HG03097 (cell line): ENCODE measurements at regions not wholly inside any gene's neighbourhood (a gene's known extent, or its start where the extent isn't known, plus 50 kb on each side); places are given as distances from the start of the nearest gene placed in this dataset.

Experiments
- ATAC-seq: cut with Tn5 transposase; IDR thresholded peaks from one replicate; pipeline ENCODE4 v1.9.1; 2021; ENCODE audit not compliant: unreplicated experiment, low FRiP score

DNA sequence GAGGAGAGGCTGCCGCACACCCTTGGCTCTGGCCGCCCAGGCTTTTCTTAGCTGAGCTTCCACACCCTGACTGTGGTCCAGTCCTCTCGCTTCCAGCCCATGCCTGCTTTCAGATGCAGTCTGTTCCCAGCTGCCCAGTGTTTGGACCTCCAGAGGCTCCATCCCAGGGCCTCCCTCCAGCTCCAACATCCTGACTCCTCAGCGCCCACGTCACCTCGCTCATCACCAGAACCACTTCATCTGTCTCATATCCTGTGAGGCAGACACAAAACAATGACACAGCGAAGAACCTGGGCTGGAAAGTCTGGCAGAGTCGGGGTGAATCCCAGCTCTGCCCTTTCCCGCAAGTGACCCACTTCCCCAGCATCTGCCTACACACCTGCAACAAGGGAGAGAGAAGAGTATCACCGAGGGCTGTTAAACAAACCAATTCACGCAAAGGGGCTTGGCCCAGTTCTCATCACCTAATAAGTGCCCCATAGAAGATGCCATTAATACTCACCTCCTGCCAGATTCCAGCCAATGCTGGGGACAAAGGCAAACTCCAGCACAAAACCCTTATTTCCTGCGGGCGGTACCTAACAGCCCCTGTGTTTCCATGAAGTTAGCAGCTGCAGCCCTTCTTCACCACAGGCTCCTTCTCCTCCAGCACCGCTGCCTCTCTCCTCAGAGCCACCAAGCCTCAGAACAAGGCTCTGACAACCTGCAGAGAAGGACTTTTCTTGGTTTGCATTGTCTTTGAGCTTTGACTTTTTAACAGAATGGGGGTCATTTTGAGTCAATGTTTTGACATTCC, 133.4 kb upstream of the CDH4 start:
- no peak for ATAC-seq

DNA sequence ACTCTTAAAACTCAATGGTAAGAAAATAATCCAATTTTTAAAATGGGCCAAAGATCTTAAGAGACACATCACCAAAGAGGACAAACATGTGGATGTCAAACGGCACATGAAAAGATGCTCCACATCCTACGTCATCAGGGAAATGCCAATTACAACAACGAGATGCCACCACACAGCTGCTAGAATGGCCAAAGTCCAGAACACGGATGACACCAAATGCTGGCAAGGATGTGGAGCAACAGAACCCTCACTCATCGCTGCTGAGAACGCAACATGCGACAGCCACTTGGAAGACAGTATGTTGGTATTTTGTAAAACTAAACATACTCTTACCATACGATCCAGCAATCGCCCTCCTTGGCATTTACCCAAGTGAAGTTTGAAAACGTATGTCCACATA, 132.8 kb upstream of the CDH4 start:
- ATAC-seq, result no peak

DNA sequence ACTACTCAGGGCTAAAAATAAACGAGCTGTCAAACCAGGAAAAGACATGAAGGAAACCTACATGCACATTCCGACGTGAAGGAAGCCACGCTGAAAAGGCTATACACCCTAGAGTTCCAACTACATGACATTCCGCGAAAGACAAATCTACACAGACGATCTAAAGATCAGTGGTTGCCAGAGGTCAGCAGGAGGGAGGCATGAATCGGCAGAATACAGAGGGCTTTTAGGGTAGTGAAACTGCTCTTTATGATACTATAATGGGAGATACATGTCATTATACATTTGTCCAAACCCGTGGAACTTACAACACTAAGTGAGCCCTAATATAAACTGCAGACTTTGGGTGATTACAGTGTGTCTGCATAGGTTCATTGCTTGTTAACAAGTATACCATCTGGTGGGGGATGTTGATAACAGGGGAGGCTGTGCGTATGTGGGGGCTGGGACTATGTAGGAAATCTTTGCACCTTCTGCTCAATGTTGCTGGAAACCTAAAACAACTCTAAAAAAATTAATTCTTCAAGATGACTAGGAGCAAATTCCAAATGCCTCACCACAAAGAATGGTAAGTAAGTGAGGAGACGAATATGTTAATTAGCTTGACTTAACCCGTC, 132.2 kb upstream of the CDH4 start:
- ATAC-seq, result no peak

DNA sequence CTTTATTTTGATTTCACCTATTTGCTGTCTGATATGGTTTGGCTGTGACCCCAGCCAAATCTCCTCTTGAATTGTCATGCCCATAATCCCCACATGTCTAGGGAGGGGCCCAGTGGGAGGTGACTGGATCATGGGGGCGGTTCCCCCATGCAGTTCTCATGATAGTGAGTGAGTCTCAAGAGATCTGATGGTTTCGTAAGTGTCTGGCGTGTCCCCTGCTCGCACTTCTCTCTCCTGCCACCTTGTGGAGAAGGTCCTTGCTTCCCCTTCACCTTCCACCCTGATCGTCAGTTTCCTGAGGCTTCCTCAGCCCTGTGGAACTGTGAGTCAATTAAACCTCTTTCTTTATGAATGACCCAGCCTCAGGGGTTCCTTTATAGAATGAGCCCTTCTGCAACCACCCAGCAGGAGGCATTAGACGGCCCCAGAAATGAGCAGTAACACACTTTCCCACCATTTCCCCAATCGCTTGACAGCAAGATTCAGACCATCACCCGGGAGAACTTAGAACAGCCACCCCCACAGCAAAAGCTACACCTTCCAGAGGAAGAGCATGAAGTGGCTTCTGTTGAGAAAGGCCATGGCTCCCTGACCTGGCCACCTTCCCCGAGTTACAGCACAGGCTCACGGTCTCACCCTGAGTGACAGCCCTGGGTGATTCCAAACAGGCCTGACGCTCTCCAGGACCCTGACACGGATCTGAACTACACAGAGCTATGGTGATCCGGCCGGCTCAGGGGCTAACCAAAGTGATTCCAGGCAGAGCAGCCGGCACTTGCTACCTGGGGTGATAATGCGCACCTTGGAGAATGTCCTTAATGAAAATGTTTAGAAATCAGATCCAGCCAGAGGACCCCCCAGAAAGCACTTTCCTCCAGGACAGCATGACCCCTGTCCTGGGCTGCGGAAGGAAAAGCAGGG, 131.2 kb upstream of the CDH4 start:
- ATAC-seq, result no peak

DNA sequence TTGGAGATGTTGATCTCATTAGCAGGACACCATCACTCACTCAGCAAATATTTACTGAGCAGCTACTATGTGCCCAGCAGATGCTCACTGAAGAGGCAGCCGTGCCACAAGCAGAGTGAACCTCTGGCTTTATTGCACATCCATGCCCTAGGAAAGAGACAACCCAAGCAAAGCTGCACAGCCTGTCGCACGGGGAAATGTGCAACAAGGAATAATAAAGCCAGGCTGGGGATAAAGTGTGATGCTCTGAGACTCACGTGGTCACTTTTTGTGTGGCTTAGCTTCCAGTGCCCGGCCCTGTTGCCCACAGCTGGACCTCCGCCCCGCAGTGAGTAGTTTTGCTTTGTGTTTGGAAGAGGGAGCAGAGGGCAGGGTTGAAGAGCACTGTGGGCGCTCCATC, 130.4 kb upstream of the CDH4 start:
- ATAC-seq, result no peak

DNA sequence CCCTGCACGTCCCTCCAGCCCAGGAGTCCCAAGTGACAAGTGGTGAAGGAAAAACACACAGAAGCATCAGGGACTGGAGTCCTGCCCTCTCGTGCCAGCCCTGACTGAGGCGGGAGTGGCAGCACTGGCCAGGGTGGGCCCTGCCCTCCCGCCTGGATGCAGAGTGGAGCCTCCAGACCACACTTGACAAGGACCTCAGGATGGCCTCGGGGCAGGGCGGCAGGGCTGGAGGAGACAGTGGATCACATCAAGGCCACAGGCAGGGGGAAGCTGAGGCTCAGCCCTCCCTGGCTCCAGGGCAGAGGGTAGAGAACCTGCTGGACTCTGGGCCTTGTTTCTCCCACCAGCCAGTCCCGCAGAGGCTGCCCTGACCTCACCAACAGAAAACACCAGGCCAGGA, 128.8 kb upstream of the CDH4 start:
- no peak for ATAC-seq

DNA sequence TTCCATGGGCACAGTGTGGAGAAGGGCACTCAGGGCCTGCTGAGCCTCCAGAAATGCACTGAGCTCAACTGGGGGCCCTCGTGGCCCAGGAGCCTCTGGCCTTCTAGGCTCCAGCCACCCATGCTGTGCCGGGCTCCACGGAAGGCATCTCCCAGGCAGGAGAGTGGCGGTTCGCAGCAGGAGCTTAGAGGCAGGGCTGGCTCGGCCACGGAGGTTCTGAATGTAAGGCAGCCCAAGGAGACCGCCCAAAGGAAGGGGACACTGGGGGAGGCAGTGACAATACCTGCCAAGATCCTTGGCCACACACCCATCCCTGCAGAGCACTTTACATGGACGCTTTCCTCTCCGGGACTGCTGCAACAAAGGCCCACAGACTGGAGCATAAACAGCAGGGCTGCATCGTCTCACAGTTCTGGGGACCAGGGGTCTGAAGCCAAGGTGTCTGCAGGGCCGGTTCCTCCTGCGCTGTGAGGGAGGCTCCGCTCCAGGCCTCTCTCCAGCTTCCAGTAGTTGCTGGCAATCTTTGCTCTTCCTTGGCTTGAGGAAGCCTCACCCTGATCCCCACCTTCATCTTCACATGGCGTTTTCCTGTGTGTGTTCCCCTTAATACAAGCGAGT, 128.2 kb upstream of the CDH4 start:
- no peak for ATAC-seq

DNA sequence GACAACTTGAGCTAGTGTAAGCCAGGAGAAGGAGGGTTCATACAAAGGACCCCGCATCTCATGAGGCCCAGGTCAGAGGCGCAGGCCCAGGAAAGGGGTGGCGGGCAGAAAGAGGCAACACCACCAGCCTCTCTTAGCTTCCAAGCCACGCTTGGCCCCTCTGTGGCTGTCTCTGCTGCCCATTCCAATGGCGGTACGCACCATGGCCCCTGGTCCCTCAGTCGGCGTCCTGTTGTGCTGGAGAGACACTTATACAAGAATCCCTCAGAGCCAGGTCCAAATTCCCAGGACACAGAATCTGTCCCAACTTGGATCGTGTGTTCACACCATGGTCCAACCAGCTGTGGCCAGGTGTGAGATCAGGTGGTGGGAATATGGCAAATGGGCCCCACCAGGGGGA, 127.0 kb upstream of the CDH4 start:
- ATAC-seq, result no peak

DNA sequence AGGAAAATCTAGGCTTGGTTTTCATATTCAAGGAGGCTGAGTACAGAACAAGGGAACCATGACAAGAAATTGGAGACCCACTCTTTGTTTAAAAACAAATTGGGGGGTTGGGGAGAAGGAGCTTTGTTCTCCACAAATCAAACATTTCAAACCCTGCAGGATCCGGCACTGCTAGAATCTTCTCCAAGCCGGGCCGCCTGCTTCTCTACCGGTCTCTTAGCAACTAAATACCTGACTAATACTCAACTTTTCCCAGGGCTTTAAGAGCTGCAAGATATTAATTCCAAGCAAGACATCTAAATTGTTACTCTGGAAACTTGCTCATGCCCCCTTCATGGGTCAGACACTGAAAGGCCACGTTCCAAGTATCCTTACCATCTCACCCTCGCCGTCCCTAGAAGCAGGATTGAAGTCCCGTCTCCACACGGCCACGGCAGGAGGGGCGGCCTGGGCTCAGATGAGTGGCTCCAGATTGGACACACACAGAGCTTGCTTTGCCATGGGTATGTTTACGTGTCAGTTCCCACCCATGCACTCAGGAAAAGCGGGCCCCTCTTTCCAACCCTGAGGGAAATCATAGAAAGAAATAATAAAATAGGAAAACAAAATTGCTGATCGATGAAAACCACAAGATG, 126.4 kb upstream of the CDH4 start:
- no peak for ATAC-seq

DNA sequence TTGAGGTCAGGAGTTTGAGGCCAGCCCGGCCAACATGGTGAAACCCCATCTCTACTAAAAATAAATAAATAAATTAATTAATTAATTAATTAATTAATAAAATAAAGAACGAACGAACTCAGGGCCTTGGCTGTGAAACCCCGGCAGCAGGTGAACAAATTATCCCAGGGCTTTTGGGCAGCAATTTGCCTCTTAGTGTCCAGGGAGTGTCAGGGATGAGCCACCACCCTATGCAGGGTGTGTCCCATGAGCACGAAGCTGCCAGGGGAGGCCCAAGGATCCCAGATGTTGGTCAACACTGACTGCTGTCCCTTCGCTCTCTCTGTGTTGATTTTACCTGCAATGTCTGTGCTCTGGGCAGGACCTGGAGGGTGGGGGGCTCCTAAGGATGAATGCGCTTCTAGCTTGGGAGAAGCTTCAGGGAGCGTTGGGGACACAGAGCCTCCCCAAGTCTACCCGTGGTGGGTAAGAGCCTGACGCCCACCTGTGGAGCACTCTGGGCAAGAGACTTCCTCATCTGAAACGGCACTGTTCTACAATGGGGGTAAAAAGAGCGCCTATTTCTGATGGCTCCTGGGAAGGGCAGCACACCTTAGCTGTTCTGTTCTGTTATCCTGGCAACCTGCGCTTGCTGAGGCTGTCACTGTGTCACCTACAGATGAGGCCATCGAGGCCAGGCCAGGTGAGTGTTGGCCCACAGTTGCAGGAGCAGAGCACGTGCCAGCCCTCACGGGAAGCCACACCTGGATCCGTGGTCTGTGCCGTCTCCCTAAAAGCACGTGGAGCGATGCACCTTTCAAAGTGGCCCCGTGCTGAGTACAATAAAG, 125.5 kb upstream of the CDH4 start:
- ATAC-seq, result no peak

DNA sequence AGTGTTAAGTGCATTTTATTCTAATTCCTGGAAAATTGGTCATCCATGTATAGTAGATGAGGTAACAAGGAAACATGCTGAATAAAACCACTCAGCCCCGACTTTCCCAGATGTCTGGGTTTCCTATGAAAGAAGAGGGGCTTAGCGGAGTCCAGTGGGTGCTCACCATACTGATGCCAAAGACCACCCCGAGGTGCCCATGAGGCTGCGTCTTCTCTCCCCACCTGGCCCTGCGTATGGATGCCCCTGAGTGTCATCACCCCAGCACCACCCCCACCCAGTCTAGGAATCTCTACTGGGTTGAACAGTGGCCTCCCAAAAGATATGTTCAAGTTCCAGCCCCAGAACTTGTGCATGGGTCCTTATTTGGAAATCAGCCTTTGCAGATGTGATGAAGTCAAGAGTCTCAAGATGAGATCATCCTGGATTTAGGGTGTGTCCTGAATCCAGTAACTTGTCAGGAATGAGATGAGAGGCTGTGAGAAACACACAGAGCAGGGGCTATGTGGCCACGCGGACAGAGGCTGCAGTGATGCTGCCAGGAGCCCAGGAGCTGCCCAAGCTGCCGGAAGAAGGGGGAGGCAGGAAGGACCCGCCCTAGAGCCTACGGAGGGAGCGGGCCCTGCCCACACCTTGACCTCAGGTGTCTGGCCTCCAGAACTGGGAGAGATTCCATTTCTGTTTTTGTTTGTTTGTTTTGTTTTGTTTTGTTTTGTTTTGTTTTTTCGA, 124.6 kb upstream of the CDH4 start:
- ATAC-seq, result no peak

DNA sequence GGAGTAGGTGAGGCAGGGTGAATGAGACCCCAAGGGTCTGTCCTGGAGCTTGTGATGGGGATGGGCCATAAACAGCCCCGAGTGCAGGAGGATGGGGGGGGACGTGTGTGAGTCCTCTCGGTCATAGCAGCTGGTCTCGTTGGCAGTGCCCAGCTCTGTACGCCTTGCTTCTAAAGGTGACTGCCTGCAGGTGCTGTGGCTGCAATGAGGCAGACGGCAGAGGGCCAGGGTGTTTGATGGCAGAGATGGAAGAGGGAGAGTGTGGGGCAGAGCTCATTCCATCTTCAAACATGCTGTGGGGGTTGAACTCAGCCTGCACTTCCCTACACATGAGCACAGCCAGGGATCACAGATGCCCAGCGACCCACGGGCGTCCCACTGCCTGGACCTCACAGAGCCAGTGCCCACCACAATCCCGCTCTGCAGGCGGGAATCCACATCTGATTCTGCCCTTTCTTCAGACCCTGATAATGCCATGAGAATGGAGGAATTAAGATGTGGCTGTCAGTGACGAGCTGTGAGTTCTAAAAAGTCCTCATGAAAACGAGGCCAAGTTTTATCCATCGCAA, 123.3 kb upstream of the CDH4 start:
- ATAC-seq, result no peak

DNA sequence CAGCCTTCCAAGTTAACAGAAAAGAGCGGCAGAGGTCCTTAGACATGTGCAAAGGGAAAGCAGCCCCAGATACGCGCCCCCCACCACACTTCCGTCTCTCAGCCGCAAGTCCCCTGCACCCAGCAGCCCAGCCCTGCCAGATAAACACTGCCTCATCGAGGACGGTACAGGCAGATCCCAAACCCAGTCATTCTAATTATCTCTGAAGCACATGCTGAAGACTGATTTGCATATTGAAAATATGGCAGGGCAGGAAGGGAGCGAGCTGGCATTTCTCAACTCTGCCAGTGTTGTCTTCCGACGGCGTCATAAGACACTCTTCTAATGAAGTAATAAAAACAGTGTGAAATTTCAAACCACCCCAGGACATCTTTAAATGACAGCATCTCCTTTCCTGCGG, 122.8 kb upstream of the CDH4 start:
- ATAC-seq, result no peak

DNA sequence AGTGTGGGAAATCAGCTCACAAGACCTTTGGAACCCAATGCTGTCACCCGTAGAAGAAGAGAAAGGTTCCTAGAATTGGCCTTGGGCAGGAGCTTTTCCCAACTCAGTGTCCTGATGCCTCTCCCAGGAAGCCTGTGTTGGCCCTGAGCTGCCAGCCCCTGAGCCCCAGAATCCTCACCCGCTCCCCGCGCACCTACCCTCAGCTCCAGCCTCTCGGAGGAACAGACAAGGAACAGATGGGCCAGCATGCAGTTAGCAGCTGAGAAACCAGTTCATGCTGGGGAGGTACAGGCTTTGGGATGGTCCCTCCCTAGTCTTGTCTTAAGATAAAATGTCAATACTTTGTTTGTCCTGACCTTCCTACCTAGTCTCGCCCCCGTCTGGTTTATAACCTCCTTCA, 121.9 kb upstream of the CDH4 start:
- no peak for ATAC-seq

DNA sequence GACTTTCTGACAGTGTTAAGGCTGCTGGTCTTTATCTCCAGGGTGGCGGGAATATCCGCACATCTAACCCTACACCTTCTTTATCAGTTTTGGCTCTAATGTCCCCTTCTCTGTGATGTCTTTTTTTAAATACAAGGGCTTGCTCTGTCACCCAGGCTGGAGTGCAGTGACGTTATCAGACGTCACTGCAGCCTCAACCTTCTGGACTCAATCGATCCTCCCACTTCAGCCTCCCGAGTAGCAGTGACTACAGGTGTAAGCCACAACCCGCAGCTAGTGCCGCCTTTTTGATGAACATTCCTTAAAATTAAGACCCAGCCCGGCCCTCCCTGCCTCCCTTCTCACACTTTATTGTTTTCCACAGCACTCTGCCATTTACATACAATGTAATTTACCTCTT, 120.1 kb upstream of the CDH4 start:
- no peak for ATAC-seq

DNA sequence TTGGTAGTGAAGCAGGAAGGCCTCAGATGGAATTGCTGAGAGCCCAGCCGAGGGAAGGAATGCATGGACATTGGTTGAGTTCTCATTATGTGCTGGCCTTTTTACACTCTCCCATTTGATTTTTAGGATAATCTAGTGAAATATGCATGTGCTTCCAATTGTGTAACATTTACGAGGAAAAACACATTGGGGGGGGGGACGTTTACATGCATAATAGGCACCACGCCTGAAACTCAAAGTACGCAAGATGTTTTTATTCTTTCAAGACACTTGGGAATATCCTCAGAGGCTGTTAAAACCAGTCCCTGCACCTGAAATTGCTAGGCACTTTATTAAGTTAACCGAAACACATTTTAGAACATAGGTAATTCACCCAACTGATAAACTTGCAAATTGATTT, 118.5 kb upstream of the CDH4 start:
- ATAC-seq, result no peak

DNA sequence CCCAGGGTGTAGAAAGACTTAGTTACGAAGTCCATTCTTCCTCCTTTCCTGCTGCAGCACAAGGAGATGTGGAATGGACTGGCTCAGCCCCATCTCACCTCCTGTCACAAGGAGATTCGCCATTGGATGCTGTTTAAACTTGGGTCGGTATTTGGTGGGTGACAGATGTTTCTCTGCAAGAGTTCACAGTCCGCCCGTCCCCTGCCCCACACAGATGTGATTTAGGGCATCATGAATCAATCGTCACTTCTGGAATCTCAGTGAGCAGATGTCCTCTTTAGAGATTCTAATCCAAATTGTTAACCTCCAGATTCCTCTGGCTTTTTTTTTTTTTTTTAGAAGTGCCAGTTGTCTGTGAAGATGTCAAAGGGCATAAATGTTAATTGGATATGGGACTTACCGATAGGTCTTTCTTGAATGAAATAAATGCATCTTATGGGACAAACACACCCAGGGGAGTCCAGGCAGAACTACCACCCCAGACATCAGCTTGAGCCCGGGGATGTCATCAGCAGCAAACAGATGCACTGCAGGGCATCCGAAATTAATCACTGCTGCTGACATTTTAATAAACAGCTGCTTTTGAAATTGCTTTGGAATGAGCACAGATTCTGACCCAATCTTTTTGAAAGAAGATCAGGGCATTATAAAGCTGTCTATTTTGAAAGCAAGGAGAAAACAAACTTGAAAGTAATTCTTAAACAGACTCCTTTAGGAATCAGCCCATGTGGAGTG, 117.6 kb upstream of the CDH4 start:
- ATAC-seq, result no peak

DNA sequence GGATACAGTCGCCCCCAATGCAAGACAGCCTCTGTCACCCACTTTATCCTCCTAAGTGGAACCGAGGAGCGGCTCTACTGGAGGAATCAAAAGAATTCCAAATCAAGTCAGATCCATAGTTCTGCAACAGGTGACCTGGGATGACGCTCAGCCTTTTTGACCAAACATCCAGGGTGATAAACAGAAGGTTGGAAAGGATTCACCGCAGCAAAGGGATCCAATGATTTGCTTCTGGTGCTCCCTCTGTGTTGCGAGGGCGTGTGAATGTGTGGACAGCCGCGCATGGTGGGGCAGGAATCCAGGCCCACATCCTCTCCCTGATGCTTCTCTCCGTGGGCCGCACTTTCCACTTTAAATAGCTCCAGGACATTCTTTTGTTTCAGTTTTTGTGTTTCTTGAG, 116.8 kb upstream of the CDH4 start:
- ATAC-seq, result no peak
